ENCODE measurements at regions not wholly inside any gene's neighbourhood (a gene's known extent, or its start where the extent isn't known, plus 50 kb on each side); places are given as distances from the start of the nearest gene placed in this dataset.

- TF ChIP-seq CTCF (IDR thresholded peaks at IDR 0.05; ENCODE audit: insufficient read depth in 1 of 2, low read depth in 1 of 2, low read length in 1 of 2, severe bottlenecking in 1 of 2, unreplicated experiment in 1 of 2): no peak
- intact Hi-C loops (cut with micrococcal nuclease; ENCODE audit: unreplicated experiment): no loop called here
Observed at GRCh38 chr18:37639846-37640245, 74.2 kb upstream of the CELF4 start.

GRCh38 chr18:37637478-37637850, 71.9 kb upstream of the CELF4 start:
- no peaks in the 10 kb centered on the region for H3K9me3 Mint-ChIP-seq (ENCODE audit: unreplicated experiment)
- no peaks in the 10 kb centered on the region for H3K4me1 ChIP-seq
- H3K4me3 Mint-ChIP-seq (ENCODE audit: unreplicated experiment): no peak overlapping the region
- H3K4me3 ChIP-seq (ENCODE audit: low read depth, low read length): no peak overlapping the region
- POLR2A ChIA-PET: interaction anchor here (0.6 kb wide), 1 partner anchor 53 kb away, joined by 3 read pairs; no protein-coding TSS in a partner anchor
- intact Hi-C loops (cut with micrococcal nuclease; ENCODE audit: unreplicated experiment): no loop called here
- H3K27ac Mint-ChIP-seq (ENCODE audit: unreplicated experiment): no peak overlapping the region
- no peaks in the 10 kb centered on the region for H3K9me3 ChIP-seq
- TF ChIP-seq CTCF (IDR thresholded peaks at IDR 0.05; ENCODE audit: insufficient read depth in 1 of 2, low read depth in 1 of 2, low read length in 1 of 2, severe bottlenecking in 1 of 2, unreplicated experiment in 1 of 2): no peak
- CTCF ChIA-PET: no interaction called here
- no TSS peak for BruUV-seq (replicated peaks)
- H3K4me1 Mint-ChIP-seq (ENCODE audit: low read depth, unreplicated experiment): no peaks in the 10 kb centered on the region
- peaks cover 3% of the 10 kb centered on the region for H3K27me3 Mint-ChIP-seq (ENCODE audit: insufficient read depth, unreplicated experiment)
- no peaks in the 10 kb centered on the region for H3K27me3 ChIP-seq (replicated peaks; ENCODE audit: control insufficient read depth, insufficient read depth, low read length)
- H3K36me3 Mint-ChIP-seq (ENCODE audit: insufficient read depth, unreplicated experiment): no peaks in the 10 kb centered on the region
- H3K36me3 ChIP-seq (ENCODE audit: control insufficient read depth, insufficient read depth, low read length): no peaks in the 10 kb centered on the region
- DNase-seq: no peak

More at GRCh38 chr18:37639846-37640245, 74.2 kb upstream of the CELF4 start:
- ChIA-PET POLR2A (no interaction called here), CTCF (no interaction called here)
- no peaks in the 10 kb centered on the region for H3K36me3 Mint-ChIP-seq (ENCODE audit: insufficient read depth, unreplicated experiment)
- H3K4me3 Mint-ChIP-seq (ENCODE audit: unreplicated experiment): no peak overlapping the region
- no peaks in the 10 kb centered on the region for H3K9me3 ChIP-seq
- no peak overlapping the region for H3K4me3 ChIP-seq (ENCODE audit: low read depth, low read length)
- no TSS peak for BruUV-seq (replicated peaks)
- H3K27me3 Mint-ChIP-seq (ENCODE audit: insufficient read depth, unreplicated experiment): peaks cover 3% of the 10 kb centered on the region
- H3K4me1 ChIP-seq: no peaks in the 10 kb centered on the region
- H3K9me3 Mint-ChIP-seq (ENCODE audit: unreplicated experiment): peaks cover under 1% of the 10 kb centered on the region
- no peaks in the 10 kb centered on the region for H3K4me1 Mint-ChIP-seq (ENCODE audit: low read depth, unreplicated experiment)
- H3K27ac Mint-ChIP-seq (ENCODE audit: unreplicated experiment): no peak overlapping the region
- H3K36me3 ChIP-seq (ENCODE audit: control insufficient read depth, insufficient read depth, low read length): no peaks in the 10 kb centered on the region
- H3K27me3 ChIP-seq (replicated peaks; ENCODE audit: control insufficient read depth, insufficient read depth, low read length): no peaks in the 10 kb centered on the region
- no peak for DNase-seq

- ChIA-PET POLR2A (interaction anchor here (0.6 kb wide), 1 partner anchor 53 kb away, joined by 3 read pairs; no protein-coding TSS in a partner anchor), CTCF (no interaction called here)
- intact Hi-C loops (cut with micrococcal nuclease; ENCODE audit: unreplicated experiment): no loop called here
- Mint-ChIP-seq H3K4me3 (ENCODE audit: unreplicated experiment) (no peak overlapping the region), H3K27ac (ENCODE audit: unreplicated experiment) (no peak overlapping the region), H3K36me3 (ENCODE audit: insufficient read depth, unreplicated experiment) (no peaks in the 10 kb centered on the region), H3K9me3 (ENCODE audit: unreplicated experiment) (no peaks in the 10 kb centered on the region), H3K4me1 (ENCODE audit: low read depth, unreplicated experiment) (no peaks in the 10 kb centered on the region), H3K27me3 (ENCODE audit: insufficient read depth, unreplicated experiment) (peaks cover 4% of the 10 kb centered on the region)
- no peak for DNase-seq
- BruUV-seq (replicated peaks): no TSS peak
- Histone ChIP-seq H3K4me1 (no peaks in the 10 kb centered on the region), H3K27me3 (replicated peaks; ENCODE audit: control insufficient read depth, insufficient read depth, low read length) (no peaks in the 10 kb centered on the region), H3K4me3 (ENCODE audit: low read depth, low read length) (no peak overlapping the region), H3K36me3 (ENCODE audit: control insufficient read depth, insufficient read depth, low read length) (no peaks in the 10 kb centered on the region), H3K9me3 (no peaks in the 10 kb centered on the region)
- TF ChIP-seq CTCF (IDR thresholded peaks at IDR 0.05; ENCODE audit: insufficient read depth in 1 of 2, low read depth in 1 of 2, low read length in 1 of 2, severe bottlenecking in 1 of 2, unreplicated experiment in 1 of 2): no peak
Observed at GRCh38 chr18:37636831-37637477, 71.4 kb upstream of the CELF4 start.

Data from Caco-2 (cell line).